ENCODE measurements at regions not wholly inside any gene's neighbourhood (a gene's known extent, or its start where the extent isn't known, plus 50 kb on each side); places are given as distances from the start of the nearest gene placed in this dataset.

- intact Hi-C loops (cut with DNase I), result no loop called here
- DNase-seq, result no peak
- no peak for ATAC-seq
Measured at GRCh38 chrX:117711782-117712181, 404.8 kb downstream of the KLHL13 start.

GRCh38 chrX:117707948-117708743 lies 408.5 kb downstream of the KLHL13 start:
- TF ChIP-seq CTCF (IDR thresholded peaks at IDR 0.05), result no peak
- no peaks in the 10 kb centered on the region for H3K27me3 ChIP-seq
- no peaks in the 10 kb centered on the region for H3K4me1 ChIP-seq
- no peak overlapping the region for H3K4me3 ChIP-seq
- no peak overlapping the region for H3K27ac ChIP-seq
- no peaks in the 10 kb centered on the region for H3K9me3 ChIP-seq
- DNase-seq, result no peak
- no peak for ATAC-seq
- H3K36me3 ChIP-seq, result no peaks in the 10 kb centered on the region
- intact Hi-C loops (cut with DNase I), result no loop called here

More at GRCh38 chrX:117711782-117712181, 404.8 kb downstream of the KLHL13 start:
- Histone ChIP-seq H3K4me1 (no peaks in the 10 kb centered on the region), H3K27me3 (no peaks in the 10 kb centered on the region), H3K27ac (no peak overlapping the region), H3K36me3 (no peaks in the 10 kb centered on the region), H3K9me3 (no peaks in the 10 kb centered on the region), H3K4me3 (no peak overlapping the region)
- TF ChIP-seq CTCF (IDR thresholded peaks at IDR 0.05), result no peak

- H3K27ac ChIP-seq, result no peak overlapping the region
- H3K27me3 ChIP-seq, result no peaks in the 10 kb centered on the region
- ATAC-seq (no peak), DNase-seq (no peak)
- no peaks in the 10 kb centered on the region for H3K4me1 ChIP-seq
- intact Hi-C loops (cut with DNase I), result no loop called here
- H3K4me3 ChIP-seq, result no peak overlapping the region
- no peaks in the 10 kb centered on the region for H3K9me3 ChIP-seq
- TF ChIP-seq CTCF (IDR thresholded peaks at IDR 0.05), result no peak
- H3K36me3 ChIP-seq, result no peaks in the 10 kb centered on the region
Measured at GRCh38 chrX:117701050-117701449, 415.6 kb downstream of the KLHL13 start.

GRCh38 chrX:117689956-117690355 lies 426.7 kb downstream of the KLHL13 start:
- no peaks in the 10 kb centered on the region for H3K9me3 ChIP-seq
- no peaks in the 10 kb centered on the region for H3K36me3 ChIP-seq
- H3K27me3 ChIP-seq, result no peaks in the 10 kb centered on the region
- H3K4me1 ChIP-seq, result no peaks in the 10 kb centered on the region
- no peak for ATAC-seq
- intact Hi-C loops (cut with DNase I), result no loop called here
- no peak for DNase-seq
- H3K27ac ChIP-seq, result no peak overlapping the region
- TF ChIP-seq CTCF (IDR thresholded peaks at IDR 0.05), result no peak
- no peak overlapping the region for H3K4me3 ChIP-seq

- H3K36me3 ChIP-seq, result no peaks in the 10 kb centered on the region
- DNase-seq, result no peak
- TF ChIP-seq CTCF (IDR thresholded peaks at IDR 0.05), result no peak
- no peak overlapping the region for H3K27ac ChIP-seq
- no peak overlapping the region for H3K4me3 ChIP-seq
- no peaks in the 10 kb centered on the region for H3K27me3 ChIP-seq
- H3K4me1 ChIP-seq, result no peaks in the 10 kb centered on the region
- no peak for ATAC-seq
- no peaks in the 10 kb centered on the region for H3K9me3 ChIP-seq
- intact Hi-C loops (cut with DNase I), result no loop called here
Measured at GRCh38 chrX:117680286-117680685, 436.3 kb downstream of the KLHL13 start.
